ENCODE measurements at regions not wholly inside any gene's neighbourhood (a gene's known extent, or its start where the extent isn't known, plus 50 kb on each side); places are given as distances from the start of the nearest gene placed in this dataset.
"Not testable (repeated sequence)": the region's sequence is repeated elsewhere in the genome, so short reads cannot be mapped to it uniquely, and the experiment has no call there.

DNA sequence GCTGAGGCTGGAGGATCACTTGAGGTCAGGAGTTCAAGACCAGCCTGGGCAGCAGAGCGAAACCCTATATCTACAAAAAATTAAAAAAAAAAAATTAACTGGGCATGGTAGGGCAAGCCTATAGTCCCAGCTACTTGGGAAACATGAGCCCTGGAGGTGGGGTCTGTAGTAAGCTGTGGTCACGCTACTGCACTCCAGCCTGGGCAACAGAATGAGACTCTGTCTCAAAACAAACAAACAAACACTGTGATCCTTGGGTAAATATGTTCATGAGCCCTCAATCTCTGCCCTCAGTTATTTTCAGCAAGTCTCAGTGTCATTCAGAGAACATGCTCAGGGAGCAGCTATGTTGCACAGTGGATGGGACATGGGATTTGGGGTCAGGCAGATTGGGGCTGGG lies 76.2 kb downstream of the PTTG1 start:
- Histone ChIP-seq H4K20me1 (ENCODE audit: insufficient read depth, low read length) (no peaks in the 10 kb centered on the region), H3K4me3 (ENCODE audit: low read depth, low read length, poor library complexity, severe bottlenecking) (no peak overlapping the region), H3K27me3 (ENCODE audit: insufficient read depth, low read length) (no peaks in the 10 kb centered on the region), H3K9me2 (ENCODE audit: low read depth, low read length) (no peaks in the 10 kb centered on the region), H3K4me1 (ENCODE audit: insufficient read depth, low read length, severe bottlenecking) (no peaks in the 10 kb centered on the region), H3K36me3 (ENCODE audit: insufficient read depth, low read length) (no peaks in the 10 kb centered on the region), H3F3A (ENCODE audit: insufficient read depth, low read length) (no peaks in the 10 kb centered on the region), H3K9ac (ENCODE audit: low read length) (no peak overlapping the region), H3K27ac (ENCODE audit: low read depth, low read length, poor library complexity, severe bottlenecking) (no peak overlapping the region), H3K4me2 (ENCODE audit: low read length) (no peak overlapping the region), H3K79me2 (ENCODE audit: insufficient read depth, low read length) (no peaks in the 10 kb centered on the region), H3K9me3 (ENCODE audit: low read length) (no peaks in the 10 kb centered on the region), H2AFZ (ENCODE audit: low read length) (no peak overlapping the region)
- no peak for TF ChIP-seq EZH2 (IDR thresholded peaks at IDR 0.05; ENCODE audit: borderline replicate concordance, low read length)
- TF ChIP-seq, protein P1, sequence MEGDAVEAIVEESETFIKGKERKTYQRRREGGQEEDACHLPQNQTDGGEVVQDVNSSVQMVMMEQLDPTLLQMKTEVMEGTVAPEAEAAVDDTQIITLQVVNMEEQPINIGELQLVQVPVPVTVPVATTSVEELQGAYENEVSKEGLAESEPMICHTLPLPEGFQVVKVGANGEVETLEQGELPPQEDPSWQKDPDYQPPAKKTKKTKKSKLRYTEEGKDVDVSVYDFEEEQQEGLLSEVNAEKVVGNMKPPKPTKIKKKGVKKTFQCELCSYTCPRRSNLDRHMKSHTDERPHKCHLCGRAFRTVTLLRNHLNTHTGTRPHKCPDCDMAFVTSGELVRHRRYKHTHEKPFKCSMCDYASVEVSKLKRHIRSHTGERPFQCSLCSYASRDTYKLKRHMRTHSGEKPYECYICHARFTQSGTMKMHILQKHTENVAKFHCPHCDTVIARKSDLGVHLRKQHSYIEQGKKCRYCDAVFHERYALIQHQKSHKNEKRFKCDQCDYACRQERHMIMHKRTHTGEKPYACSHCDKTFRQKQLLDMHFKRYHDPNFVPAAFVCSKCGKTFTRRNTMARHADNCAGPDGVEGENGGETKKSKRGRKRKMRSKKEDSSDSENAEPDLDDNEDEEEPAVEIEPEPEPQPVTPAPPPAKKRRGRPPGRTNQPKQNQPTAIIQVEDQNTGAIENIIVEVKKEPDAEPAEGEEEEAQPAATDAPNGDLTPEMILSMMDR (IDR thresholded peaks at IDR 0.05; ENCODE audit: low read length): no peak

DNA sequence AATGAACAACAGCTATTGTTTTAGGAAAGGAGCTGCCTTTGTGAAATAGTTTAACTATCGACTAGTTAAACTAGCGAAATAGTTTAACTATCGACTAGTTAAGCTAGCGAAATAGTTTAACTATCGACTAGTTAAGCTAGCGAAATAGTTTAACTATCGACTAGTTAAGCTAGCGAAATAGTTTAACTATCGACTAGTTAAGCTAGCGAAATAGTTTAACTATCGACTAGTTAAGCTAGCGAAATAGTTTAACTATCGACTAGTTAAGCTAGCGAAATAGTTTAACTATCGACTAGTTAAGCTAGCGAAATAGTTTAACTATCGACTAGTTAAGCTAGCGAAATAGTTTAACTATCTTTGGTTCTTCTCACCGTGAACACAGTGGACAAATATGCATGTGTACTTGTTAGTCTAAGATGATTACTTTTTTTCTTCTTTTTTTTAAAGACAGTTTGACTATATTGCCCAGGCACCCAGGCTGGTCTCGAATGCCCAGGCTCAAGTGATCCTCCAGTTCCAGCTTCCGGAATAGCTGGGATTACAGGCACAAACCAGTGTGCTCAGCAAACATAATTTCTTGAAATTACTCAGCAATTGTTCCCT lies 76.9 kb downstream of the PTTG1 start:
- not testable (repeated sequence) for H3K4me2 ChIP-seq (ENCODE audit: low read length); H4K20me1 ChIP-seq (ENCODE audit: insufficient read depth, low read length); H3K4me3 ChIP-seq (ENCODE audit: low read depth, low read length, poor library complexity, severe bottlenecking); H3K27me3 ChIP-seq (ENCODE audit: insufficient read depth, low read length); H3K79me2 ChIP-seq (ENCODE audit: insufficient read depth, low read length); H3F3A ChIP-seq (ENCODE audit: insufficient read depth, low read length); H3K4me1 ChIP-seq (ENCODE audit: insufficient read depth, low read length, severe bottlenecking); H3K9ac ChIP-seq (ENCODE audit: low read length); H3K36me3 ChIP-seq (ENCODE audit: insufficient read depth, low read length); H3K27ac ChIP-seq (ENCODE audit: low read depth, low read length, poor library complexity, severe bottlenecking); H3K9me2 ChIP-seq (ENCODE audit: low read depth, low read length); H3K9me3 ChIP-seq (ENCODE audit: low read length); H2AFZ ChIP-seq (ENCODE audit: low read length)

DNA sequence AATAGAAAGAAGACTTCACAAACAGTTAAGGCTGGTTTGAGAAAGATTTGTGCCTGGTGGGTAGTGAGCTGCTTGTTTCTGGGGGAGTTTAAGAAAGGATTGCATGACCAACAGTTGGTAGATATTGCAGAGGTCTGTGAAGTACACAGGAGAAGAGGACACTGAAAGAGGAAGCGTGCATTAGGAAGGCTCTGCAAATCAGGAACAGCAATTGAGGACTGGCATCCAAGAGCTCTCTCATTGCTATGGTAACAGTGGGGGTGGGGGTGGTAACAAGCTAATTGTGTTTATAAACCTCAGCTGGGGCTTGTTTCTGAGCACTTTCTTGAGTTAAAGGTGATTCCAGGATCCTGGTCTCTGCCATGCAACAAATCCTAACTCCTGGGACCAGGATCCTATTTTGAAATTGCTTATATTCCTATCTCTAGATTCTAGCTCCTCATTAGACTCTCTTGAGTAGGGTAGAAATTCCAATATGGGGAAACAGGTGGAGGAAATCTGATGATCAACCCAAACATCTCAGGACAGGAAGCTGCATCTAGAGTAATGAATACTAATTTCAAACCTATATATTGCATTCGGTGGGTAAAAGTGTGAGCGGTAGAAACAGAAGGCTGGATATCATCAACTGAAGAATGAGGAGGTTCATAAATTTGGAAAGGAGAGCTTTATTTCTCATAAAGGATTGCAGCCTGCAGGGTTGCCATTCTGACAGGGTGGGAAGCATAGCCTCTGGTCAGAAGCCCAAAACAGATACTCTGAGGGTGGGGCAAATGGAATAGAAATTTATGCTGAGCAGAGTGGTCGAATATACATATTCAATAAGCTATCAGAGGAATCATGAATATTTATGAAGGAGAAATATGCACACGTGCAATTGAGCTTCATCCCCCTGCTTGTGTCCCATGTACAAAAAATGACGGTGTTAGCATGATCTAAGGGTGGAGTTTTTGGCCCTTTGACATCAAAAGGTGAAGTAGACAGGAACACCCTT lies 79.4 kb downstream of the PTTG1 start:
- Histone ChIP-seq H2AFZ (ENCODE audit: low read length) (no peak overlapping the region), H3K79me2 (ENCODE audit: insufficient read depth, low read length) (no peaks in the 10 kb centered on the region), H3F3A (ENCODE audit: insufficient read depth, low read length) (no peaks in the 10 kb centered on the region), H3K4me3 (ENCODE audit: low read depth, low read length, poor library complexity, severe bottlenecking) (no peak overlapping the region), H3K36me3 (ENCODE audit: insufficient read depth, low read length) (no peaks in the 10 kb centered on the region), H3K9ac (ENCODE audit: low read length) (no peak overlapping the region), H3K4me1 (ENCODE audit: insufficient read depth, low read length, severe bottlenecking) (peaks cover 6% of the 10 kb centered on the region), H3K4me2 (ENCODE audit: low read length) (no peak overlapping the region), H3K9me2 (ENCODE audit: low read depth, low read length) (no peaks in the 10 kb centered on the region), H3K9me3 (ENCODE audit: low read length) (no peaks in the 10 kb centered on the region), H3K27ac (ENCODE audit: low read depth, low read length, poor library complexity, severe bottlenecking) (no peak overlapping the region), H4K20me1 (ENCODE audit: insufficient read depth, low read length) (no peaks in the 10 kb centered on the region), H3K27me3 (ENCODE audit: insufficient read depth, low read length) (no peaks in the 10 kb centered on the region)
- no peak for TF ChIP-seq EZH2 (IDR thresholded peaks at IDR 0.05; ENCODE audit: borderline replicate concordance, low read length)
- TF ChIP-seq, protein P1 (IDR thresholded peaks at IDR 0.05; ENCODE audit: low read length): no peak

Measured in OCI-LY1 (cell line).